ENCODE measurements at regions not wholly inside any gene's neighbourhood (a gene's known extent, or its start where the extent isn't known, plus 50 kb on each side); places are given as distances from the start of the nearest gene placed in this dataset.

GRCh38 chr1:67955591-67955990, 94.8 kb downstream of the DIRAS3 start (continued):
- TF ChIP-seq HINFP (CRISPR knock-in tag; IDR thresholded peaks at IDR 0.05; ENCODE audit: low read depth) (no peak), RARG (CRISPR knock-in tag; IDR thresholded peaks at IDR 0.05; ENCODE audit: low read depth) (no peak), CHCHD3 (CRISPR knock-in tag; IDR thresholded peaks at IDR 0.05) (no peak), ZBTB39 (CRISPR knock-in tag; IDR thresholded peaks at IDR 0.05) (no peak), GTF2F1 (IDR thresholded peaks at IDR 0.05; ENCODE audit: low read length) (no peak)

- Histone ChIP-seq H3K4me1 (ENCODE audit: insufficient read depth, low read length) (no peaks in the 10 kb centered on the region), H3K9ac (ENCODE audit: insufficient read depth, low read depth, low read length) (no peak overlapping the region), H3K9me3 (ENCODE audit: low read length) (no peaks in the 10 kb centered on the region), H3K4me2 (ENCODE audit: low read depth, low read length) (no peak overlapping the region), H2AFZ (ENCODE audit: low read length) (no peak overlapping the region), H3K4me3 (replicated peaks in 1 of 3; ENCODE audit: insufficient read depth in 1 of 3, low read depth in 2 of 3, low read length in 3 of 3) (no peak overlapping the region), H3K27ac (ENCODE audit: extremely low read length, insufficient read depth, low read length) (no peak overlapping the region), H3K79me2 (ENCODE audit: insufficient read depth, low read length) (no peaks in the 10 kb centered on the region), H3K36me3 (replicated peaks in 1 of 2; ENCODE audit: control insufficient read depth in 1 of 2, insufficient read depth in 2 of 2, low read length in 2 of 2) (no peaks in the 10 kb centered on the region), H4K20me1 (ENCODE audit: insufficient read depth, low read length) (no peaks in the 10 kb centered on the region), H3K27me3 (ENCODE audit: control insufficient read depth in 1 of 2, insufficient read depth in 2 of 2, low read length in 2 of 2) (no peaks in the 10 kb centered on the region; a peak in 1 of 5 replicates)
- in situ Hi-C loops (cut with HindIII; ENCODE audit: extremely low pct_ligation_motif_present, low pct_unique_long_range_greater_than_20kb): no loop called here
- ChIA-PET POLR2A (no interaction called here), CTCF (ENCODE audit: low intra/inter-chr PET ratio, low total read pairs) (no interaction called here)
- ATAC-seq (no peak), FAIRE-seq (no peak), DNase-seq (ENCODE audit: low spot score) (no peak)
- intact Hi-C loops (cut with micrococcal nuclease; ENCODE audit: unreplicated experiment): no loop called here
- 6% methylated on average over 2 of the region's 2 CpGs for WGBS (ENCODE audit: low lambda C conversion rate)
- BruUV-seq (replicated peaks): no TSS peak
- TF ChIP-seq HNRNPUL1 (IDR thresholded peaks at IDR 0.05; ENCODE audit: low read depth, low read length): no peak
- no peak for TF ChIP-seq ZMAT3 (CRISPR knock-in tag; conservative IDR thresholded peaks at IDR 0.05)
- TF ChIP-seq E2F1 (CRISPR knock-in tag; IDR thresholded peaks at IDR 0.05): no peak
- TF ChIP-seq ZNF329 (CRISPR knock-in tag; IDR thresholded peaks at IDR 0.05; ENCODE audit: low read depth): no peak
- TF ChIP-seq PAWR (CRISPR knock-in tag; IDR thresholded peaks at IDR 0.05; ENCODE audit: borderline replicate concordance): no peak
- TF ChIP-seq HOXA9 (CRISPR knock-in tag; IDR thresholded peaks at IDR 0.05; ENCODE audit: borderline replicate concordance): no peak
- no peak for TF ChIP-seq ZNF670 (CRISPR knock-in tag; IDR thresholded peaks at IDR 0.05; ENCODE audit: borderline replicate concordance)
- TF ChIP-seq HOXD1 (CRISPR knock-in tag; IDR thresholded peaks at IDR 0.05): no peak
- no peak for TF ChIP-seq EP300 (IDR thresholded peaks at IDR 0.05; ENCODE audit: low read depth in 2 of 2, low read length in 2 of 2)
- no peak for TF ChIP-seq EP300 (CRISPR knock-in tag; IDR thresholded peaks at IDR 0.05; ENCODE audit: borderline replicate concordance)
- no peak for TF ChIP-seq CEBPZ (IDR thresholded peaks at IDR 0.05; ENCODE audit: low read length)
- TF ChIP-seq ZFY (CRISPR knock-in tag; IDR thresholded peaks at IDR 0.05): no peak
- TF ChIP-seq SMARCC2 (IDR thresholded peaks at IDR 0.05): no peak
Observed at GRCh38 chr1:67953301-67953700, 97.1 kb downstream of the DIRAS3 start.
